ENCODE measurements at regions not wholly inside any gene's neighbourhood (a gene's known extent, or its start where the extent isn't known, plus 50 kb on each side); places are given as distances from the start of the nearest gene placed in this dataset.

GRCh38 chr2:114031605-114032505 lies 142.0 kb downstream of the ACTR3 start:
- TF ChIP-seq, protein P1, sequence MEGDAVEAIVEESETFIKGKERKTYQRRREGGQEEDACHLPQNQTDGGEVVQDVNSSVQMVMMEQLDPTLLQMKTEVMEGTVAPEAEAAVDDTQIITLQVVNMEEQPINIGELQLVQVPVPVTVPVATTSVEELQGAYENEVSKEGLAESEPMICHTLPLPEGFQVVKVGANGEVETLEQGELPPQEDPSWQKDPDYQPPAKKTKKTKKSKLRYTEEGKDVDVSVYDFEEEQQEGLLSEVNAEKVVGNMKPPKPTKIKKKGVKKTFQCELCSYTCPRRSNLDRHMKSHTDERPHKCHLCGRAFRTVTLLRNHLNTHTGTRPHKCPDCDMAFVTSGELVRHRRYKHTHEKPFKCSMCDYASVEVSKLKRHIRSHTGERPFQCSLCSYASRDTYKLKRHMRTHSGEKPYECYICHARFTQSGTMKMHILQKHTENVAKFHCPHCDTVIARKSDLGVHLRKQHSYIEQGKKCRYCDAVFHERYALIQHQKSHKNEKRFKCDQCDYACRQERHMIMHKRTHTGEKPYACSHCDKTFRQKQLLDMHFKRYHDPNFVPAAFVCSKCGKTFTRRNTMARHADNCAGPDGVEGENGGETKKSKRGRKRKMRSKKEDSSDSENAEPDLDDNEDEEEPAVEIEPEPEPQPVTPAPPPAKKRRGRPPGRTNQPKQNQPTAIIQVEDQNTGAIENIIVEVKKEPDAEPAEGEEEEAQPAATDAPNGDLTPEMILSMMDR (conservative IDR thresholded peaks at IDR 0.05; ENCODE audit: low read length) = no peak
- TF ChIP-seq EZH2phosphoT487 (IDR thresholded peaks at IDR 0.05; ENCODE audit: borderline replicate concordance, low read depth, low read length) = no peak

Data from OCI-LY7 (cell line).